ENCODE measurements at regions not wholly inside any gene's neighbourhood (a gene's known extent, or its start where the extent isn't known, plus 50 kb on each side); places are given as distances from the start of the nearest gene placed in this dataset.
"Not testable (repeated sequence)": the region's sequence is repeated elsewhere in the genome, so short reads cannot be mapped to it uniquely, and the experiment has no call there.

DNA sequence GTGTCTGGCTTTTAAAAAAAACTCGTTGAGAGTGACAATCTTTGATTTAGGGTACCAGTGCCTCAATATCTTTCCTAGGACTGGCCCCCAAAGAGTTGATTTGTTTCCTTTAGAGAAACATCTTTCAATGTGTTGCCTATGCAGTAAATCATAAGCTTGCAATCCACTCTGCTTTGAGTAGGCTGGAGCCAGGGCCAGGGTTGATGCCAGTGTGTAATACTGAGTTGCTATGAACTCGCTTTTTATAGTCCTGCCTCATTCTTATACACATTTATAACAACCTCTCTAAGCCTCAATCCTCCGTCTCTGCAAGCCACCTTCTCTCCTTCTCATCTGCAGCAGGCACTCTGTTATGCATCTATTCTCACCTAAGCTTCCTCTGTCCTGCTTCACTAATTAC is 674.9 kb upstream of the POM121L12 start:
- DNase-seq (ENCODE audit: low spot score) = no peak

- DNase-seq (ENCODE audit: low spot score) = no peak
Measured at GRCh38 chr7:52355053-52355452, 680.4 kb upstream of the POM121L12 start.

GRCh38 chr7:52352013-52352981 is 683.1 kb upstream of the POM121L12 start:
- DNase-seq (ENCODE audit: low spot score) = no peak

DNA sequence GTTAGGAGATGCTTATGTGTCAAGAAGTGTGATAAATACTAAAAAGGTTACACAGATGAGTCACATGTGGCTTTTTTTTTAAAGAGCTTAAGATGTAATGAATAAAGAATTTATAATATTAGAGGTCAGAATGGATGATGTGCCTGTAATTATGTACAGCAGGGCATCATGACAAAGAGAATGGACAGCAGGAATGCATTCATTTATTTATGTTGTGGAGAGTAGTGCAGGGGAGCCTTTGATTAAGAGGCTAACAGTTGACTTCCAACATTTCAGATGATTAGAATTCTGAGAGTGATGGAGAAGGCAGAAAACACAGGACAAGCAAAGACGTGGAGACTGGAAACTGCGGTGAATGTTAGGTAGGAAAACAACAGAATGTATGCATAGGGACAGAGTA is 691.4 kb upstream of the POM121L12 start:
- no peak for DNase-seq (ENCODE audit: low spot score)

DNA sequence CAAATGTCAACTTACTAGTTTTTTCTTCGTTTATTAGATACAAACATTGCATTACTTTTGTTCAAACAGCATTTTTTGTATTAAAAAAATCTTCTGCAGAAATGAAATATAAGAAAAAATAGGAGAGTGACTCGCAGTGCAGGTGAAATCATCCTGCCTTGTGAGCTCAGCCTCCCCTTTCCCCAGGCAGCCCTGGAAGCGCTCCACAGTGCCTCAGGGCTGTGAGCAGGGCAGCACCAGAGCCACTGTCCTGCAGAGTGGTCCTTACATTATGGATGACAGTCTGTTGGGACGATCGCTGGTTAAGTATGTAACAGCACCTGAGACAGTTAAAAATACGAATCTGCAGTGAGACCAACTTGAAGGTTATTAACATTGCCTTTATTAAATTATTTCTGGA is 695.4 kb upstream of the POM121L12 start:
- DNase-seq (ENCODE audit: low spot score) = no peak

DNA sequence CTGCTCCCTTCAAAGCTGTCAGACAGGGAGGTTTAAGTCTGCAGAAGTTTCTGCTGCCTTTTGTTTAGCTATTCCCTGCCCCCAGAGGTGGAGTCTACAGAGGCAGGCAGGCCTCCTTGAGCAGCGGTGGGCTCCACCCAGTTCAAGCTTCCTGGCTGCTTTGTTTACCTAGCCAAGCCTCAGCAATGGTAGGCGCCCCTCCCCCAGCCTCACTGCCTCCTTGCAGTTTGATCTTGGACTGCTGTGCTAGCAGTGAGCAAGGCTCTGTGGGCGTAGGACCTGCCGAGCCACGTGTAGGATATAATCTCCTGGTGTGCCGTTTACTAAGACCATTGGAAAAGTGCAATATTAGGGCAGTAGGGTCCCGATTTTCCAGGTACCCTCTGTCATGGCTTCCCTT is 707.1 kb upstream of the POM121L12 start:
- not testable (repeated sequence) for DNase-seq (ENCODE audit: low spot score)

DNA sequence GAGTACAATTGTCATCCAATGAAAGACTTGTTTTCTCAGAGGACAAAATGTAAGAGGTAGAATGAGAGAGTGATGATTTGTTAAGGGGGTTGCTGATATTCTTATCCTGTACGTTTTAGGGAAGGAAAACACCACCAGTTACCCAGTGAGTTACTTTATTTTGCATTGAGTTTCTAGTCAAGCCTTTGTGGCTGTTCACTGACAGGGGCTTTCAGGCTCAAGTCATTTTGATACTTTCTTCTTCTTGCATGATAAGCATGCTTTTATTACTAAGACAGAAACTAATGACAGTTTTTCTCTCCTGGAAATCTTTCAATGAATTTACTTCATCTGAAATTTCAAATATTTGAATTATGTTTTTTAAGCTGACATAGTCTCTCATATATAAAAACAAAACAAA is 710.2 kb upstream of the POM121L12 start:
- no peak for DNase-seq (ENCODE audit: low spot score)

- no peak for DNase-seq (ENCODE audit: low spot score)
Measured at GRCh38 chr7:52323202-52323746, 712.2 kb upstream of the POM121L12 start.

DNA sequence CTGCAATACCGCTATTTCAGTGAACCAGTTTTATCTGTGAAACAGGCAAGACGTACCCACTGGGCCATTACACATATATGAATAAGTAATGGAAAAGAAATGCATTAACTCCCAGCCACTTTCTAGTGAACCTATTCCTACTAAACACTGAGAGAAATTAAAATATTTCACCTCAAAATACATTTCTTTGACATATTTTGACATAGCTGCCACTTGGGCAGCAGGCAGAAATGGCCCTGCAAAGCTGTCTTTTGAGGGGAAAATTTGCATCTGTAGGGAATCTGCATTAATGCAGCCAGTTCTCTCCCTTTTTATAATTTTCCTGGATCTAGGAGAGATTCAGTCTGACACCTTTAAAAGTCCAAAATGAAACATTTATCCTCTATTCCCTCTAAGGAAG is 714.8 kb upstream of the POM121L12 start:
- no peak for DNase-seq (ENCODE audit: low spot score)

- no peak for DNase-seq (ENCODE audit: low spot score)
Measured at GRCh38 chr7:52317921-52318320, 717.5 kb upstream of the POM121L12 start.

DNA sequence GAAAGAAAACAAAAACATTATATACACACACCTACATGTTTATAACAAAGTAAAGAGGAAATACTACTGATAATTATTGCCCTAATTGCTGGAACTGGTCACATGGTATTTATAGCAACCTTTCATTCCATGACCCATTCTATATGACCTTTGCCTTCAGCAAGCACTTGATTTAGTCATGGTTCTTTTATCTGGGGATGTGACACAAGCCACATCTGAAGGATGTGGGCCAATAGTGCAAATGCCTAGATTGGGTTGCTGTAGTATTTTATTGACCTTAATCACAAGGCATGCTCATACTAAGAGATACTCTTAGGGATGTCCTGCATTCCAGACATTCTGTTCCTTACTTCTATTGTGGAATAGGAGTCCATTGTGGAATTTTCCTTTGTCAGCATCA is 723.5 kb upstream of the POM121L12 start:
- DNase-seq (ENCODE audit: low spot score) = no peak

DNA sequence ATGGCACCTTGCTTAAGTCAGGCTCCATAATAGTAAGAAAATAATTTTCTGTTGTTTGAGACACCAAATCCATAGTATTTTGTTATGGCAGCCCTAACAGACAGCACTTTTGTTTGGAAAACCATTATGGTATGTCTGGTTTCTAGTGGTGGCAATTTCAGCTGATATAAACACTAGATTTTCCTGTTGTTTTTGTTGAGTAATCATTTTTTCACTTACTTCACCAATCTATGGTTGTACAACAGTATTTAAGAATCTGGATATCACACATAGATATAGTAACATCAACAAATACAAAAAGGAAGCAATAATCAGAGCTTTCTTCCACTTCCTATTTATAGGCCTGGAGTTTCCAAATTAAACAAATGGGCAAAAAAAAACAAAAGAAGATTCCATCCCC is 725.8 kb upstream of the POM121L12 start:
- no peak for DNase-seq (ENCODE audit: low spot score)

DNA sequence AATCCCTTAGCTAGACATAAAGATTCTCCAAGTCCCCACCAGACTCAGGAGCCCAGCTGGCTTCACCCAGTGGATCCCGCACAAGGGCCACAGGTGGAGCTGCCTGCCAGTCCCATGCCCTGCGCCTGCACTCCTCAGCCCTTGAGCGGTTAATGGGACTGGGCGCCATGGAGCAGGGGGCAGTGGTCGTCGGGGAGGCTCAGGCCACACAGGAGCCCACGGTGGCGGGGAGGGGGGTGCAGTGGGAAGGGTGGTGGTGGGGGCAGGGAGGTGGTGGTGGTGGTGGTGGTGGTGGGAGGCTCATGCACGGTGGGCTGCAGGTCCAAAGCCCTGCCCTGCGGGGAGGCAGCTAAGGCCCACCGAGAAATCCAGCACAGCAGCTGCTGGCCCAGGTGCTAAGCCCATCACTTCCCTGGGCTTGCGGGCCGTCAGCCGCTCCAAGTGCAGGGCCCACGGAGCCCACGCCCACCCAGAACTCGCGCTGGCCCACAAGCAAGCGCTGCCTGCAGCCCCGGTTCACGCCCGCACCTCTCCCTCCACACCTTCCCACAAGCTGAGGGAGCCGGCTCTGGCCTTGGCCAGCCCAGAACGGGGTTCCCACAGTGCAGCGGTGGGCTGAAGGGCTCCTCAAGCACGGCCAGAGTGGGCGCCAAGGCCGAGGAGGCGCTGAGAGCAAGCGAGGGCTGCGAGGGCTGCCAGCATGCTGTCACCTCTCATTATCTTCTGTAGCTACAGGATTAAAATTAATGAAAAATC is 732.5 kb upstream of the POM121L12 start:
- no peak for DNase-seq (ENCODE audit: low spot score)

DNA sequence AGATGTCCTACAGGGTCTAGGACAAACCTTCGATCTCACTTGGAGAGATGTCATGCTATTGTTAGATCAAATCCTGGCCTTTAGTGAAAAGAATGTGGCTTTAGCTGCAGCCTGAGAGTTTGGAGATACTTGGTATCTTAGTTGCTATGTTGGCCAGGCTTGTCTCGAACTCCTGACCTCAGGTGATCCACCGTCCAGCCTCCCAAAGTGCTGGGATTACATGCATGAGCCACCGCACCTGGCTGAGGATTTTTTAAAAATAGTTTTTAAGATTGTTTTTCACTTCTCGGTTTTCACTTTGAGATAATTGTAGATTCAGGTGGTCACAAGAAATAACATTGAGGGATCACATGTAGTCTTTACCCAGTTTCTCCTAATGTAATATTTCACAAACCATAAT is 738.3 kb upstream of the POM121L12 start:
- no peak for DNase-seq (ENCODE audit: low spot score)

DNA sequence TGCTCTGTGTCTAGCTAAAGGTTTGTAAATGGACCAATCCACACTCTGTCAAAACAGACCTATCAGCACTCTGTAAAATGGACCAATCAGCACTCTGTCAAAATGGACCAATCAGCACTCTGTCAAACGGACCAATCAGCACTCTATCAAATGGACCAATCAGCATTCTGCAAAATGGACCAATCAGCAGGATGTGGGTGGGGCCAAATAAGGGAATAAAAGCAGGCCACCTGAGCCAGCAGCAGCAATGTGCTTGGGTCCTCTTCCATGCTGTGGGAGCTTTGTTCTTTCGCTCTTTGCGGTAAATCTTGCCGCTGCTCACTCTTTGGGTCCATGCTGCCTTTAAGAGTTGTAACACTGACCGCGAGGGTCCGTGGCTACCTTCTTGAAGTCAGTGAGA is 740.5 kb upstream of the POM121L12 start:
- no peak for DNase-seq (ENCODE audit: low spot score)

DNA sequence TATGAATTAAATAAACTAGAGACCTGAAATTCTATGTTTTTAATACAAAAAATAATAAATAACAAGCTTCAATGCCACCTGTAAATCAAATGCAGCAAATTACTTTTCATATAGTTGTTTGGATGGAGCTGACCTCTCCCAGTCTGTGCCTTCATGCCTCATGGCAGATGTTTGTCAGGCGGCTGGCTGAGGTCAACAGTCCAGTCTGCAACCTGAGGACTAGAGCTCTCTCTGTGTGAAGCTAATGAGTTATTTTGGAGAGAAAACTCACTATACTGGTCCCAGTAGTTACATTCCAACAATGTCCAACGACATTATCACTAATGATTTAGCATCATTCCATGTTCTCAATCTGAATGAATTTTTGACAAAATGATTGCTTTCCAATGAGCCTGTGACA is 746.2 kb upstream of the POM121L12 start:
- no peak for DNase-seq (ENCODE audit: low spot score)

DNA sequence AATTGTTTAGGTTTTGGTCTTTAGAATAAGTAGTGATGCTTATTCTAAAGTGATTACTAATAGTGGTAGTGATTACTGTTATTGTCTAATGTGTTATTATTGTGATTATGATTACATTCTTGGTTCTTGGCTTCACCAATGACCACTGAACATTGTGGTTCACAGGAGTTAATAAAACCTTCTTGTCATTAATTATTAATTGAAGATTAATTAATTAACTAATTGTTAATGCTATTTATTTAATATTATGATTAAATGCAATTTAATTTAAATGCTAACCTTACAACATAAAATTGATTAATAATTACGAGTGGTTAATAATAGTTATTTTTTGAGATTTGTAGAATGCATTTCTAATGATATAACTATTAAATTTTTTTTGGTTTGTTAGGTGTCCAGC is 747.7 kb upstream of the POM121L12 start:
- DNase-seq (ENCODE audit: low spot score) = no peak

- DNase-seq (ENCODE audit: low spot score) = no peak
Measured at GRCh38 chr7:52285689-52286088, 749.7 kb upstream of the POM121L12 start.

- DNase-seq (ENCODE audit: low spot score) = no peak
Measured at GRCh38 chr7:52283335-52283734, 752.1 kb upstream of the POM121L12 start.

DNA sequence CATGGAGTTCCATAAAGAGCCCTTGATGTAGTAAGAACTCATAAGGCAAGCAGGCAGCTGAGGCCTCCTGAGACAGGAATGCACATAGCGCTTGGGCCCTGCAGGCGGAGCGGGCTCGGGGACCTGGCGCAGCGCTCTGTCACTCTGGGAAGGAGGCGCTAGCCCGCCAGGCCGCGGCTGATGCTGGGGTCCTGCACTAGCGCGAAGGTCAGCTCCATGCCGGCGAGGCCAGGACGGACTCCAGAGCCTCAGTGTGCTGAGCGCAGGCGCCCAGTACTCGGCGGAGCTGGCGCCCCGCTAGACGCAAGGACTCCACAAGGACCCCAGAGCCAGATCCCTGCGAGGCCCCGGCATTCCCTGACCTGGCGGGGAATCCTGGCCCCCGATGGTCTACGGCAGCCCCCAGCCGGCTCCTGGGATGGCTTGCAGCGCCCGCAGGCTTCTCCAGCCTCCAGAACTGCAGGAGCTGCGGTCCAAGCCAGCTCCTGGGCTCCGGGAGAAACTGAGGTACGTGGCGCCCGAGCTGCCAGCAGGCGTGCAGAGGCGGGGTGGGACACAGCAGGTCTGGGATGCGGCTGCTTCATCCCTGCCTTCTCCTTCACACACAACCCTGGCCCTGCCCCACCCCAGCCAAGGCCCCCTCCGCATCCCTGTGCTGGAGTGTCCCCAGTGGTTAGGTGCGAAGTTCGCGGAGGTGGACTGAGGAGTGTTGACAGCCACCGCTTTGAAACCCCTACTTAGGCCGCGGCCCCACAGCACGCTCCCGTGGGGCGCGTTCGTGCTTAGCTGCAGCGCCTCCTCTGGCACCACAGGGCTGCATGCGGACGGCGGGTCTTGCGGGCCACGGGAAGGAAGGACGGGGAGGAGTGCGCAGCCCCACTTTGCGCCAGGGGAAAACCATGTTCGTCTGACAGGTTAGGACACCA is 761.5 kb upstream of the POM121L12 start:
- DNase-seq (ENCODE audit: low spot score) = no peak

DNA sequence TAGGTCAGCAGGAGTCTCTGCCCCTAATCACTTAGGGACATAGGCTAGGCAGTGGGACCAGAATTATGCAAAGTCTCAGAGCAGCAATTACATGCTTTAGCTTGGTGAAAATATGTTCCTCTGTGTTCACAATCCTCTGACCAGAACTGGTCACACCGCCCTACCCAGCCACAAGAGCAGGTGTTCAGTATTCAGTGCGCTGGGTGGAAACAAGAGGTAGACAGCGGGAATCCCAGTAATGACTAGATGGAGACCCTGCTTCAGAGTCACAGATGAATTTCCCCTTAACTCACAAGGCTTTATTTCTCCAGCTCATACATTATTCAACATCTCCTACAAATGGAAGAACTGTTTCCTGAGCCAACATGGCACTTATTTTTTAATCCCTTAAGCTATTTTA is 763.7 kb upstream of the POM121L12 start:
- DNase-seq (ENCODE audit: low spot score) = no peak

- no peak for DNase-seq (ENCODE audit: low spot score)
Measured at GRCh38 chr7:52270301-52270700, 765.1 kb upstream of the POM121L12 start.

All from A172 (cell line).